ENCODE measurements at regions not wholly inside any gene's neighbourhood (a gene's known extent, or its start where the extent isn't known, plus 50 kb on each side); places are given as distances from the start of the nearest gene placed in this dataset.

- TF ChIP-seq CTCF (IDR thresholded peaks at IDR 0.05) = no peak
- H3K4me3 Mint-ChIP-seq (ENCODE audit: unreplicated experiment) = no peak overlapping the region
- no peaks in the 10 kb centered on the region for H3K27me3 Mint-ChIP-seq (ENCODE audit: low read depth)
- no peak for DNase-seq (ENCODE audit: low spot score)
- peak overlapping the region; percentile 70 for H3K27ac Mint-ChIP-seq (ENCODE audit: unreplicated experiment)
- no peaks in the 10 kb centered on the region for H3K9me3 Mint-ChIP-seq (ENCODE audit: low read depth)
- peaks cover 2% of the 10 kb centered on the region for H3K36me3 Mint-ChIP-seq (ENCODE audit: low read depth)
- peaks cover 55% of the 10 kb centered on the region for H3K4me1 Mint-ChIP-seq (ENCODE audit: low read depth)
Observed at GRCh38 chr2:146240391-146240790, 1604.4 kb upstream of the ACVR2A start.

GRCh38 chr2:146239392-146240135 is 1605.3 kb upstream of the ACVR2A start:
- TF ChIP-seq CTCF (IDR thresholded peaks at IDR 0.05) = no peak
- Mint-ChIP-seq H3K27me3 (ENCODE audit: low read depth) (no peaks in the 10 kb centered on the region), H3K9me3 (ENCODE audit: low read depth) (no peaks in the 10 kb centered on the region), H3K4me3 (ENCODE audit: unreplicated experiment) (no peak overlapping the region), H3K36me3 (ENCODE audit: low read depth) (peaks cover 2% of the 10 kb centered on the region), H3K27ac (ENCODE audit: unreplicated experiment) (peak overlapping the region; percentile 89), H3K4me1 (ENCODE audit: low read depth) (peaks cover 53% of the 10 kb centered on the region)
- DNase-seq (ENCODE audit: low spot score) = no peak

- DNase-seq (ENCODE audit: low spot score) = no peak
- Mint-ChIP-seq H3K4me3 (ENCODE audit: unreplicated experiment) (no peak overlapping the region), H3K27me3 (ENCODE audit: low read depth) (no peaks in the 10 kb centered on the region), H3K4me1 (ENCODE audit: low read depth) (peaks cover 46% of the 10 kb centered on the region), H3K36me3 (ENCODE audit: low read depth) (peaks cover 2% of the 10 kb centered on the region), H3K9me3 (ENCODE audit: low read depth) (no peaks in the 10 kb centered on the region), H3K27ac (ENCODE audit: unreplicated experiment) (peak overlapping the region; percentile 89)
- TF ChIP-seq CTCF (IDR thresholded peaks at IDR 0.05) = no peak
Observed at GRCh38 chr2:146238254-146238966, 1606.4 kb upstream of the ACVR2A start.

GRCh38 chr2:146235158-146235557 is 1609.7 kb upstream of the ACVR2A start:
- Mint-ChIP-seq H3K9me3 (ENCODE audit: low read depth) (no peaks in the 10 kb centered on the region), H3K4me1 (ENCODE audit: low read depth) (peaks cover 32% of the 10 kb centered on the region), H3K36me3 (ENCODE audit: low read depth) (no peaks in the 10 kb centered on the region), H3K27ac (ENCODE audit: unreplicated experiment) (no peak overlapping the region), H3K4me3 (ENCODE audit: unreplicated experiment) (no peak overlapping the region), H3K27me3 (ENCODE audit: low read depth) (no peaks in the 10 kb centered on the region)
- no peak for DNase-seq (ENCODE audit: low spot score)
- TF ChIP-seq CTCF (IDR thresholded peaks at IDR 0.05) = no peak

- Mint-ChIP-seq H3K27ac (ENCODE audit: unreplicated experiment) (peak overlapping the region; percentile 73), H3K4me1 (ENCODE audit: low read depth) (peaks cover 14% of the 10 kb centered on the region), H3K36me3 (ENCODE audit: low read depth) (no peaks in the 10 kb centered on the region), H3K9me3 (ENCODE audit: low read depth) (no peaks in the 10 kb centered on the region), H3K27me3 (ENCODE audit: low read depth) (no peaks in the 10 kb centered on the region), H3K4me3 (ENCODE audit: unreplicated experiment) (no peak overlapping the region)
- DNase-seq (ENCODE audit: low spot score) = no peak
- TF ChIP-seq CTCF (IDR thresholded peaks at IDR 0.05) = no peak
Observed at GRCh38 chr2:146229508-146230155, 1615.2 kb upstream of the ACVR2A start.
